ENCODE measurements at regions not wholly inside any gene's neighbourhood (a gene's known extent, or its start where the extent isn't known, plus 50 kb on each side); places are given as distances from the start of the nearest gene placed in this dataset.

DNA sequence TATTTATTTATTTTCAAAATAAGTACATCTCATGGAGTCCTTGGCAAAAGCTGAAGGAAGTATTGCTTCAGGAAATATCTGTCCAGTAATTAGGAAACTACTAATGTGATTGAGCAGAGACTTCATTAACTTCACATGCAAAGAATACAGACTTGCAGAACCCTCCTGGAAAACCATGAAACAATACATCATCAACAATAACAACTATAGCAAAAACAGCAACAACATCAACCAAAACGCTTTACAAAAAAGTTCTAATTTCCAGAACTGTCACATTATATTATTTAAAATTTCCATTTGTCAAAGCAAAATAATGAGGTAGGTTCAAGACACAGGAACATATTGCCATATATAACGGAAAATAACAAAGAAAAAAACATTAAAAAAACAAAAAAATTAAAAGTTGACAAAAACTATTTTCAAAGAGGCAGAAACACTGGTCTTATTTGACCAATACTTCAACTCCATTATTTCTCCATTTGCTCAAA lies 79.8 kb upstream of the TOP3B start:
- TF ChIP-seq, protein P1, sequence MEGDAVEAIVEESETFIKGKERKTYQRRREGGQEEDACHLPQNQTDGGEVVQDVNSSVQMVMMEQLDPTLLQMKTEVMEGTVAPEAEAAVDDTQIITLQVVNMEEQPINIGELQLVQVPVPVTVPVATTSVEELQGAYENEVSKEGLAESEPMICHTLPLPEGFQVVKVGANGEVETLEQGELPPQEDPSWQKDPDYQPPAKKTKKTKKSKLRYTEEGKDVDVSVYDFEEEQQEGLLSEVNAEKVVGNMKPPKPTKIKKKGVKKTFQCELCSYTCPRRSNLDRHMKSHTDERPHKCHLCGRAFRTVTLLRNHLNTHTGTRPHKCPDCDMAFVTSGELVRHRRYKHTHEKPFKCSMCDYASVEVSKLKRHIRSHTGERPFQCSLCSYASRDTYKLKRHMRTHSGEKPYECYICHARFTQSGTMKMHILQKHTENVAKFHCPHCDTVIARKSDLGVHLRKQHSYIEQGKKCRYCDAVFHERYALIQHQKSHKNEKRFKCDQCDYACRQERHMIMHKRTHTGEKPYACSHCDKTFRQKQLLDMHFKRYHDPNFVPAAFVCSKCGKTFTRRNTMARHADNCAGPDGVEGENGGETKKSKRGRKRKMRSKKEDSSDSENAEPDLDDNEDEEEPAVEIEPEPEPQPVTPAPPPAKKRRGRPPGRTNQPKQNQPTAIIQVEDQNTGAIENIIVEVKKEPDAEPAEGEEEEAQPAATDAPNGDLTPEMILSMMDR (IDR thresholded peaks at IDR 0.05): no peak
- no peak for TF ChIP-seq EP300 (IDR thresholded peaks at IDR 0.05)
